A673 (cell line): ENCODE measurements at regions not wholly inside any gene's neighbourhood (a gene's known extent, or its start where the extent isn't known, plus 50 kb on each side); places are given as distances from the start of the nearest gene placed in this dataset.
"Not testable (repeated sequence)": the region's sequence is repeated elsewhere in the genome, so short reads cannot be mapped to it uniquely, and the experiment has no call there.

ENCODE experiments used
- CTCF ChIP-seq: fragments of 300-800, 200-600 bp; sonication (generic); conservative IDR thresholded peaks from 2 replicates; pipeline ENCODE4 v1.5.1; 2017; ENCODE audit warnings: low read depth, mild to moderate bottlenecking, antibody characterized with exemption, low read length, moderate library complexity, mixed read lengths
- EZH2 ChIP-seq: fragments of 200-600 bp; sonication (generic); IDR thresholded peaks from 2 replicates; pipeline ENCODE4 v1.6.1; 2017; ENCODE audit warnings: borderline replicate concordance, low read depth, mild to moderate bottlenecking, mixed read lengths, antibody characterized with exemption, low read length; ENCODE audit not compliant: poor library complexity, severe bottlenecking

- TF ChIP-seq EZH2, CTCF: not testable (repeated sequence)
These were observed 113.2 kb downstream of the CDRT15L2 start for GRCh38 chr17:20692706-20693105.
